GM13977 (cell line): ENCODE measurements at regions not wholly inside any gene's neighbourhood (a gene's known extent, or its start where the extent isn't known, plus 50 kb on each side); places are given as distances from the start of the nearest gene placed in this dataset.

ENCODE experiments used
- DNase-seq: peaks from one replicate; pipeline ENCODE4 v3.0.0; 2012; ENCODE audit warnings: low spot score
- in situ Hi-C: fragments of 300-500 bp; cut with MboI; formaldehyde crosslinking; loops from one replicate; pipeline ENCODE4 v1.12.0; 2022; ENCODE audit warnings: low sequenced_read_pairs, low pct_unique_long_range_greater_than_20kb, mixed read lengths, inconsistent platforms; ENCODE audit not compliant: unreplicated experiment
- TF ChIP-seq, protein P1 (sequence below): IDR thresholded peaks from 2 replicates; pipeline ENCODE4 v1.5.1; 2012; ENCODE audit warnings: mild to moderate bottlenecking, control low read depth; ENCODE audit not compliant: insufficient read depth; ENCODE audit errors: extremely low read depth, missing control alignments

DNA sequence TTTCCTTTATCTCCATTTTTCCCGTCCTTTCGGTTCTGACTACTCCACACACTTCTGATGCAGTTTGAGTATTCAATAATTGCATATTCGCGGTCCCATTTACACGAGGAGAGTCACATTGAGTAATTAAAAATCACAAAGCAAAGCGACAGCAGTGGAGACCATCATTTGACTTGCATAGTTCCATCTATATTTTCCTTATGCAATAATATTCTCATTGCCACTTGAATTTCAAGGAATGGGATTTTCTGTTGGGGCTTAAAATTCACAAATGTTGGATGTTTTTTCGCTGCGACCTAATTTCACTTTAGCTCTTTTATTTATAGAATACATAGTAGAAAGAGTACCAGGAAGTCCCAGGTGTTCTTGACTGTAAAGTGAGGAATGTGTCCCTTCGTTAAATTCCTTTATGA lies 186.8 kb downstream of the ZEB2 start:
- no peak for DNase-seq
- in situ Hi-C loops = no loop called here
- TF ChIP-seq, protein P1, sequence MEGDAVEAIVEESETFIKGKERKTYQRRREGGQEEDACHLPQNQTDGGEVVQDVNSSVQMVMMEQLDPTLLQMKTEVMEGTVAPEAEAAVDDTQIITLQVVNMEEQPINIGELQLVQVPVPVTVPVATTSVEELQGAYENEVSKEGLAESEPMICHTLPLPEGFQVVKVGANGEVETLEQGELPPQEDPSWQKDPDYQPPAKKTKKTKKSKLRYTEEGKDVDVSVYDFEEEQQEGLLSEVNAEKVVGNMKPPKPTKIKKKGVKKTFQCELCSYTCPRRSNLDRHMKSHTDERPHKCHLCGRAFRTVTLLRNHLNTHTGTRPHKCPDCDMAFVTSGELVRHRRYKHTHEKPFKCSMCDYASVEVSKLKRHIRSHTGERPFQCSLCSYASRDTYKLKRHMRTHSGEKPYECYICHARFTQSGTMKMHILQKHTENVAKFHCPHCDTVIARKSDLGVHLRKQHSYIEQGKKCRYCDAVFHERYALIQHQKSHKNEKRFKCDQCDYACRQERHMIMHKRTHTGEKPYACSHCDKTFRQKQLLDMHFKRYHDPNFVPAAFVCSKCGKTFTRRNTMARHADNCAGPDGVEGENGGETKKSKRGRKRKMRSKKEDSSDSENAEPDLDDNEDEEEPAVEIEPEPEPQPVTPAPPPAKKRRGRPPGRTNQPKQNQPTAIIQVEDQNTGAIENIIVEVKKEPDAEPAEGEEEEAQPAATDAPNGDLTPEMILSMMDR = no peak

DNA sequence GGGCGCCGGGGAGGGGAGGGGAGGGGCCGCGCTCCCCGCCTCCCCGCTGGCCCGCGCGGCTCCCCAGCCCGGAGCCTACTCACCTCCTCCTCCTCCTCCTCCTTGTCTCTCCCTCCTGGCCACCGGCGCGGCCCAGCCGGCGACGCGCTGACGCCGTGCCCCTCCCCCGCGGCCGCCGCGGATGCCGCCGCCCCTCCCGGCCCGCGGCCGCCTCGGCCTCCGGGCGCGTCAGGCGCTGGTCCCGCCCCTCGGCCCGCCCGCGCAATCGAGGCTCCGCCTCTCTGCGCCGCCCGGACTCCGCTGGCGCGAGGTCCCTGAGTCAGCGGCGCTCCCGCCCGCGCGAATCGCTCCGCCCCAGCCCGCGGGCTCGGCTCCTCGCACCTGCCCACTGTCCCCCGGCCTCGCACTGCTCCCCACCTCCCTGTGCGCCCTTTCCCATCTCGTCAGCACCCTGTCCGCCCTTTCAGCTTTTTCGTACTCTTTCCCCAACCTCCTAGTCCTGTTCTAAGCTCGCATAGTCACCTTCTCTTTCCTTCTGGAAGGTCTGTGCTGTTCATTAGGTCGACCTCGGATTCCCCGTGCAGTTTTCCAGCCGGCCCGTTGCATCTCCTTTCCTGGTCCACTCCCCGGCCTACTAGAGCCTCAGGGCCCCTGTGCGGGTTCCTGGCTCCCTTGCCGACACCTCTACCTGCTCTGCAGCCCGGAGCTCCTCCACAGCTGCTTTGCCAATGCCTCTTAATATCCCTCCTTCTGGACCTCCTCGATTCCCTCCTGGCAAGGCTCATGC lies 187.4 kb downstream of the ZEB2 start:
- TF ChIP-seq, protein P1 = no peak
- peak; percentile 95 for DNase-seq

DNA sequence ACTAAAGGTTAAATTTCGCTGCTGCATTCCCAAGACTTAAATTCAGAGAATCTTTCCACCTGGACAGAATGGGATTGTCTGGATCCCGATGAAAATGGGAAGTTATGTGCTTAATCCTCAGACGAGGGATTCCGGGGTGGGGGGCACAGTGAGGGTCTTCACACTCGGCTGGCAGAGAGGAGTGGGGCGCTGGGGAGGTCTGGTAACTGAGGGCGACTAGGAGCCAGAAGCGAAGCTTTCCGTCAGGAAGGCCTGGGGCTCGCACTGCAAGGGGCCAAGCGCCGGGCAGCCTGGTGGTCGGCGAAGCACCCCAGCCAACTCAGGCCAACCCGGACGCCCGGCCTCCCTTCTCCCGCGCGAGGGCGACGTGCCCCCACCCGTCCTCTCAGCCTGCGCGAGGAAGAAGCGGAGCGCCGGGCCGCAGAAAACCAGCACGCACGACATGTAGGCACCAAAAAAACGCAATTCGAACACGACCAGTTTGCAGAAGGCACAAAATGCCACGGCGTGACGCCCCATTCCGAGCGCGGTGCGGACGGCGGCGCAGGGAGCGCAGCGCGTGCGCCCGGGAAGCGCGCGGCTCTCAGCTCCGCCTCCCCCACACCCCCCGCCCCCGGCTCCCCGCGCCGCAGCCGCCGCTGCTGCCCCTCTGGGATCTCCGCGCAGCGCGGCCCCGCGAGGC lies 188.1 kb downstream of the ZEB2 start:
- in situ Hi-C loops = no loop called here
- TF ChIP-seq, protein P1 = peak; percentile 52
- no peak for DNase-seq

More for the DNA sequence above, 187.4 kb downstream of the ZEB2 start:
- in situ Hi-C loops = no loop called here

DNA sequence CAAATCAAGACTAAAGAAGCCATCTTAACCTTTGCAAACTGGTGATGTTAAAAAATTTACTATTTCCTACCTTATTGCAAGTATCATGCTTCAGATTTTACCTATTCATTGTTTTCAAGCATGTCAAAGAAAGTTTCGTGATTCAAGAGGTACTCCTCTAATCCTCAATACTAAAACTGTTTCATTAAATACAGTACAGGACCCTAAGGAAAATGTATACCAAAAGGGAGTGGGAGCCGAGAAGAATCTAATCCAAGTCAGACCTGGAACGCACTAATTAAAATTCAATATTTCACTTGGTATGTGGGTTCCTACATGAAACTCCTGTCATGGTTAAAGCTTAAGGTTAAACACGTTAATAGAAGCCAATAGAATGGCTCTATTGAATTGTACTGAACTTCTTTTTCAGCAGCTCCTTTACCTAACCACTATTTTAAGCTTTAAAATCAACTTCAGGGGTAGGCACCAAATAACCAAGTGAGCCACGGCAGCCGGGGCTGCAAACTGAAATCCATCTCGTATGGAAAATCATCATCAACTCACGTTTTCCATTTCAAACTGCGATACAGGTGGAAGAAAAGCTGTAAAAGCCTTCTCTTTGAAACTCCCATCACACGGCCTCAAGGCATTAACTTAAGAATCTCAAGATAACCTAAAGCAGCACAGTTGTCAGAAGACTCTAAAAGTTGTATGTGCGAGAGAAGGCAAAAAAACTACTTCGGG lies 188.8 kb downstream of the ZEB2 start:
- DNase-seq = no peak
- TF ChIP-seq, protein P1 = no peak
- in situ Hi-C loops = no loop called here

DNA sequence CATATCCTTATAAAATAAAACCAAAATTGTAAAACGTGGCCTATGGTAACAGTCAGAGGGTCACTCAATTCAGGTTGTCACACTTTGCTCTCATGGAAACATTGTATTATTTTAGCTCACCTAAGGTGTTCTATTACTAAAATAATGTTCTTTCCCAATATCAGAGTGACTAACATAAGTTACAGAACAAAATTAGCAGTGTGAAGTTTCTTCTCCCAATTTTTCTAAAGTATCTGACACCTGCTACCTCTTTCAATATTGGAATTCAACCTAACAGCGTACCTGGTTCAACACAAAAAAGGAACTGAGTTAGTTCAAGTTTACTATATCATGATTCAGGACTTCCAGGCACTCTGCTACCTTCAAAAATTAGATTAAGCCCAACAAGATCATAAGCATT lies 190.4 kb downstream of the ZEB2 start:
- no peak for DNase-seq
- TF ChIP-seq, protein P1 = no peak
- in situ Hi-C loops = no loop called here

DNA sequence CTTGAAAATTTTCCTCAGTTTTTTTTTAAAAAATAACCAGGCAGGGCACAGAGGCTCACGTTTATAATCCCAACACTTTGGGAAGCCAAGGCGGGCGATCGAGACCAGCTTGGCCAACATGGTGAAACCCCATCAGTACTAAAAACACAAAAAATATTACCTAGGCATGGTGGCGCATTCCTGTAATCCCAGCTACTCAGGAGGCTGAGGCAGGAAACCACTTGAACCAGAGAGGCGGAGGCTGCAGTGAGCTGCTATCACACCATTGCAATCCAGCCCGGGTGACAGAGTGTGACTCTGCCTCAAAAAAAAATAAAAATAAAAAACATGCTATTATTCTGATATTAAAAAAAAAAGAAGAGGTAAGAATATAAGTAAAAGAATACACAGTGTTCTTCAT lies 191.0 kb downstream of the ZEB2 start:
- in situ Hi-C loops = no loop called here
- TF ChIP-seq, protein P1 = no peak
- no peak for DNase-seq
